HK-2 (cell line): ENCODE measurements at regions not wholly inside any gene's neighbourhood (a gene's known extent, or its start where the extent isn't known, plus 50 kb on each side); places are given as distances from the start of the nearest gene placed in this dataset.

Source experiments
- DNase-seq: peaks from one replicate; pipeline ENCODE4 v3.0.0-alpha.2; 2018; ENCODE audit not compliant: unreplicated experiment

DNA sequence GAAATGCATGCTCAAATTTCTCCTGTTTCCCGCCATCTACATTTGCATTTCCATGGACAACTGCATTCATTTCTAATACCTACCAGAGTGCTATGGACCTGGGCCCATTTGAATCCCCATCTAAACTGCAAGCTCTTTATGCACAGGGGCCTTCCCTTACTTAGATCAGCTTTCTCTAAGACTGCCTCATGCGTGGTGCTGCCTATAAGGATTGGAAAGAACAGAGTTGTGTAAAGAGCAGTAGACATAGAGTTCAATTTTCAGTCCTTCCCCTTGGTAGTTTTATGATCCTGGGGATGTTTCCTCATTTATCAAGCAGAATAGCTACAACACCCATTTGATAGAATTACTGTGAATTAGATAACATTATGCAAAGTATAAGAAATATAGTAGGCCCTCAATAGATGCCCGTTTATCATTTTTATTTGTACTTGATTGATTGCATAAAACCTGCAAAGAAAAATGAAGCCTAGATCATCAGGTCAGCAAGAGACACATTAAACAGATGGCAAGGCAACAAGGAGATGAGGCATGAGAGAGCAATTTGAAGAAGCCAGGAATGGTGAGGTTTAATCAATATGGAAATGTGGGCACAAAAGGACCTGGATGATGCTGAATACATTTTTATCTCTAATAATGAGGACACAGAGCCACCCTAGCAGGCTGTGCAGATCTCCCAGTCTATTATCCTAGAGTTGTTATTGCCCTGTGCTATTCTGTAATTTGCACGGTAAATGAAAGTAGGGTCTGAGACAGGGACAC, 359.7 kb downstream of the FAM181B start:
- no peak for DNase-seq

DNA sequence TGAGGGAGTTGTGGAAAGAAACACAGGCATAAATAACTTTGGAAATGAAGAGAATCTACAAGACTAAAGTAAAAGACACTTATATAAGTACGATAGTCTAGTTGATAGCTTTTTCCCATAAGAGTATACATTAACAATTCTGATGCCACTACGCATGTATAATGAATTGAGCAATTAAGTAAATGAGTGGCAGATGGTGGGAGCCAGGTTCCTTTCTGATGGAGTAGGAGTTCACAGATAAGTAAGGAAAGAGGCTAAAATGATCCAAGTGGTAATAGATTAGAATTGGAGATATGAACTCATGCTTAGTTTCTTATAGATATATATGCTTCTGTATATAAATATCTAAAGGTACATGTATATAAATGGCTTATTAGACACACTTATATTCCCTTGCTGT, 368.3 kb downstream of the FAM181B start:
- DNase-seq, result no peak

DNA sequence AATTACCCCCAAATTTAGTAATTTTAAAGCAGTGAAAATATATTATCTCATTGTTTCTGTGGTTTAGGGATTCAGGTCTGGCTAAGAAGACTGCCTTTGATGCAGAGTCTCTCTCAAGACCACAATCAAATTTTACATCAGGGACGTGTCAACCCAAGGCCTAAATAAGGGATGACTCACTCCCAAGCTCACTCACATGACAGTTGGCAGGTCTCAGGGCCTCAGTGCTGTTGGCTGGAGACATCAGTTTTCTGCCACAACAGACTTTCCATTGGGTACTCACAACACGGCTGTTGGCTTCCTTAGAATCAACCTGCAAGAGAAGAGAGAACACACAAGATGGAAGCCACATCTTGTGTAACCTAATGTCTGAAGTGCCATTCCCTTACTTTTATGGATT, 377.3 kb downstream of the FAM181B start:
- DNase-seq, result no peak

DNA sequence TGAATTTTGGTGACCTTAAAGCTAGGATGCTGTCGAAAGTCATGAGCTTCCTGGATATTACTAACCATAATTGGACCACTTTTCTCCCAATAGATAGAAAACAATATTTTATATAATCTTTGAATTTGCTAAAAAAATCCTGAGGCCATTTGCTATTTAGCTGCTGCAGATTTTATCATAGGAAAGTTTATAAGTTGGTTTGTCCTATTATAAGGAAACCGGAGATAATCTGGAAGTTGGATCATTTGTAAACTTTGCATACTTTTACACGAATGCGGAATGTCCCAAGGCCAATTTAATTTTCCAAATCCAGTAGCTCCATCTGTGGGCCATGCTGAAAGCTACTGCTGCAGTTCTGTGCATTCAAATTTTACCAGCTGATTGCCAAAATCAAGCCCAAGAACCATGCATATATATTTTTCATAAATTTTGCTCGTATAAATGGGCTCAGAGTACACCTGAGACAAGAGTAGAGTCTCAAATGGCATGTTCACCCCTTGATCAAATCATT, 378.3 kb downstream of the FAM181B start:
- no peak for DNase-seq

DNA sequence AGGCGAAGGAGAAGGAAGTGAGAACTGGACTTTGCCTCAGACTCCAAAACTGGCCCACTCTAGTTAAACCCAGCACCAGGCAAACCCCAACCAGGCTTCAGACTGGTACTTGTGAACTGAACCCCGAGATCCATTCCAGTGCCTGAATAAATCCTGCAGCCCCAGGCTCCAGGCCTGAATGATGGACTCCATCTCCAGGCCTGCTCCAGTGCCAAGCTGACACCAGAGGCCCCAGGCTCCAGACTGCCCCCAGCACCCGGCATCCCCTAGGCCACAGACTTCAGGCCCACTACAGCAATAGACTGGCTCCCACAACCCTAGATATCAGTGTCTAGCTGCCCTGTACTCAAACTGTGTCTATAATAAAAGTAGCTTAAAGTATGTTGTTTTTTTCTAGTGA, 406.8 kb downstream of the FAM181B start:
- no peak for DNase-seq

DNA sequence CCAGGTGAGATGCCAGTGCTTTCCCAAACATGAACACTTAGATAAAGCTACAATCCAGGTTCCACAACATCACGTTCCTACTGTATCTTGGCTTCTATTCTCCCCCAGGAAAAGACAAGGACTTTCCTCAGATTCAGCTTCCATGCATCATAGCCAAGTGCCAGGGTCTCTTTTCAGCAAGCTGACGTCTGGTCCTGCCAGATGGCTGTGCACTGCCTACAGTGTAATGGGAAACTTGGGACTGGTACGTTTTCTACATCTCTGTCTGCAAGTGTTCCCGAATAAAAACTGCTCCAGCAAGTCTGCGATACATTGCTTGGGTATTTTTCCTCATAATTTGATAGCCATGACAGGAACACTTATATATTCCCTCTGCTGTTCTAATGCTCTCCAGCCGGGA, 412.5 kb downstream of the FAM181B start:
- DNase-seq, result no peak

DNA sequence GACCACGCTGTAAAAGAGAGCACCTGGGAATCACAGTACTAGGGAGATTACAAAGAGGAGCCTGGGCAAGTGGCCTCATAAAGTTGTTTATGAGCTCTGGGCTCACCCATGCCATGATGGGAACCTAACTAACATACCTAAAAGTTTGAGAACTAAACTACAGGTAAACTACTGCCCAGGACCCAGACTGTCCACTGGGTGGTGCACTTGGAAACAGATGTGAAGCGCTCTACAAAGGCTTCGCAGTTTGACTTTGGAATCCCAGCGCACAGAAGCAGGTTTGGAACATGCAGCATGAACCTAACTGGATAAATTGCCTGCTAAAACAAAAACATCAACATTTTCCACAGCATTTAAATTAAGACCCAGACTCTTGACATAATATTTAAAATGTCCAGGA, 418.6 kb downstream of the FAM181B start:
- peak; percentile 10 for DNase-seq

DNA sequence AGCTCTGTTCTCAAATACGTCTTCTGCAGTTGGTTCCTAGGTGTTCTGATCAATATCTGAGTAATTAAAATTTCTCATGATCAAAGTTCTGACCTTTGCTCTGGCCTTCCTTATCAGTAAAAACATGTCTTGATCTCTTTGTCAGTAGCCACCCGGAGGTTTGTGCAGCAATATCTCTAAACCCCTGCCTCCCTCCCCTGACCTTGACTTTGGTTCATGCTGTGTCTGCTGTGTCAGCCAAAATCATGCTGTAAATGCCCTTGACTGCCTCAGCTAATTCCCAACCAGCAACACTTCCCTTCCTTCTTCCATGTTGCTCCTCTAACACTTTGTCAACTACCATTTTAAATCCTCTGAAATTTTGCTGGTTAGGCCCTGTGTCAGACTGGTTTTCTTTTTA, 424.7 kb downstream of the FAM181B start:
- DNase-seq, result no peak

DNA sequence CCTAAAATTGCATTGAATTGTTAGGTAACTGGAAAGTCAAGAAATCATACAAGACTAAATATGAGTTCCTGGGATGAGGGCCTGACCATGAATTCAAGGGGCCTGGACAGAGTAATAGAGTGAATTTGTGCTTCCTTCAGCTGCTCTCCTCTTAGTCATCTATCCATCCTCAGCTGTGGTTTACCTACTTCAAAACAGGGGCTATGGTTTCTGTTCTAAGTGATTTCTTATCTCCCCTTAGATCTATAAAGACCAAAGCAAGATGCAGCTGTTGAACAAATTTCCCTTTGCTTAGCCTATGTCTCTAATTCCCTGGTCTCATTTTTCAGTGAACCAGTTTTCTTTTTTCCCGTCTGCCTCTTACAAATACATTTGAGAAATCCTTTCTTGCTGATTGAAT, 428.5 kb downstream of the FAM181B start:
- DNase-seq, result no peak

DNA sequence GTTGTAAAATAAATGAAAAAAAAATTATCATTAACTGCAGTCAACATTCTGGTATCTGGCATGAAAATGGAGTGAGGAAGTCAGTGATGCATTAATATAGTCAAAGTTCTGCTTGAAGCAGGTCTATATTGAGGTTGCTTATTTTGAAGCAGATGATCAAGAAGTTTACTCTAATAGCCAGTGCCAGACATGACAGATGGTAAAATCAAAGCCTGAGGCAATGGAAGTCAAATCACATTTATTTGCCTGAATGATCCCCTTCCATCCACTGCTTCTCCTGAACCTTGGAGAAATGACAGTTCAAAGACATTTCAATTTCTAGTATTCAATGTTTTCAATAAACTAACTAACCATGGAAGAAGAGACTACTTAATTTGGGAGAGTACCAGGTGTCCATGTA, 430.0 kb downstream of the FAM181B start:
- DNase-seq, result no peak

DNA sequence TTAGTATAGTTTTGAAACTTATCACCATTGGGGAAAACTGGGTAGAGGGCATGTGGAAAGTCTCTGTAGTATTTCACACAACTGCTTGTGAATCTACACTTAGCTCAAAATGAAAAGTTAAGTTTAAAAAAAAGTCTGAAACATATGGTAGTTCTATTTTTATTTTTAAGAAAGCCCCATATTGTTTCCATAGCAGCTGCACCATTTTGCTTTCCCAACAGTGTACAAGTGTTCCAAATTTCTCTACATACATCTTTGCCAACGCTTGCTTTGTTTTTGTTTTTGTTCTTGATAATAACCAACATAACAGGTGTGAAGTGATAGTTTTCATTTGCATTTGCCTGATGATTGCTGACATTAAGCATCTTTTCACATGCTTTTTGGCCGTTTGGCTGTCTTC, 445.2 kb downstream of the FAM181B start:
- DNase-seq, result no peak

DNA sequence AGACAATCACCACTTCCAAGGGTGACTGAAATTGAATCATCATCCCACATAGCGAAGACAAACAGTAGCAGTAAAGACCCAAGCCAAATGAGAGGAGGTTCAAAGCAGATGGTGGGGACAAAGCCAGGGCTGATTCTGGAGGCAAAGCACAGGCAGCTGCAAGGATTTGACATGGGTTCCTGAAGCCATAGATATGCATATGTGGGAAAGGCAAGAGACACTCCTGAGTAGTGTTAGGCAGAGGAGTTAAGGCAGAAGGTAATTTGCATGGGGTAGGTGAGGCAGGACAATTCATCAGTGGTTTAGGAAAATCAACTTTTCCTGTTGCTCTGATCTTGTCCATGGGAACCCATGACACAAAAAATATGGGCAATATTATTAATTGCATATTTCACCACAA, 462.8 kb downstream of the FAM181B start:
- DNase-seq, result no peak

DNA sequence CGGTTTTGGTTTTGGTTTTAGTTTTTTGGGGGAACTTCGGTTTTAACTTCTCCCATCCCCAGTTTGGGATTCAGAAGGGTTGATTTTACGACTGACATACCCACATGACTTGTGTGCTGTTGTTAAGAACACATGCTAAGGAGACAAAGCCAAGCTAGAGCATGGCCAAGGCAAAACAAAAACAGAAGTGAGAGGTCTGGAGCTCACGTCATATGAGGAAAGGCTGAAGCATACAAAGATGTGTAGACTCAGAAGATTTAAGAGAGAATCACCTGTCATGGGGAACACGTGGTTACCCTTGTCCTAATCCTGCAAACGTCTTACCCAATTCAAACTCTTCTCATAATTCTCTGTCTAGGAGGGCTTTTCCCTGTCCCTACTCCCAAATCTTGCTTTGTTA, 465.0 kb downstream of the FAM181B start:
- no peak for DNase-seq

DNA sequence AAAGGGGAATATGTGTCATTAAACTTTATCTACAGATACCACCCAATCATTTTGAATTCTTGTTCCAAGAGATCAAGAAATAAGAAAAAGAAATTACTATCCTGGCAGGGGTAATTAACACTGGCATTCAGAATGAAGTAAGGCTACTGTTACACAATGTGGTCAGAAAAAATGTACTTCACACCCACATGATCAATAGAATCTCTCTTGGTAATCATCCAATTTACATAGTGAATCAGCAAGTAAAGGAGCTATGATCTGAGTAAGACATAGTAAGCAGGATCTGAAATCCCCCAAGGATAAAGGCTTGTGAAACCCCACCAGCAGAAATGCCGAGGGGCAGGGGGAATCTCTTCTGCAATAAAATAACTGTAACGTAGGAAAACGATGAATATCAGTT, 466.5 kb downstream of the FAM181B start:
- no peak for DNase-seq

DNA sequence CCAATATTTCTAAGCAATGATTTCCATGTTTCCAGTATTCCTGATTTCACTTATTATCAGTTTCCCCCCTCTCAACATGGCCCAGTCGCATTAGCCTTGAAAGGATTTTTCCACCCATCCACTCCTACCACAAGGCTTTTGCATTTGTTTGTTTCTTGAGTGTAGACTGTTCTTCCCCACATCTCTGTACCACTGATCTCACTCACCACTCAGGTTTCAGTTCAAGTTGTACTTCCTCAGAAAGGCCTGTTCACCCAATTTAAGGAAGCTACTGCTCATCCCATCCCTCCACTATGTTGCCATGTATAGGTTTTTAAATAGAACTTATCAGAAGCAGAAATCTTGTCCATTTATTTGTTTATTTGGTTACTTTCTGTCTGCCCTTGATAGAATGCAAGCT, 472.3 kb downstream of the FAM181B start:
- no peak for DNase-seq

DNA sequence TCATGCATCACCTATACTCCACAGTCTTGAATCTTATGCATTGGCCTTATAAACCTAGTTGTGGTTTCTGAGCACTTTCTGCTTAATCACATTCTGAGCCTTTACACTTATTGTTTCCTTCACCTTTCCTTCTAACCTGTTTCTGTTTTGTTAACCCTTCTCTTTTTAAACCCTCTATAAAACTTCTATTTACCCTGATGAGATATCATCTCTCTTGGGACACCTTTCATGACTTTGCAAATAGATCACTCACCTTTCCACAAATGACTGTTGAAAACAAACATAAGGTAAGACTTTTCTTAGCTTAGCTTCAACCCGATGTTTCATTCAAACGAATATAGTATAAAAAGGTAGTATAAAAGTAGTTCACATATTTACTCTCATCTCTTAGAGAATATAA, 483.6 kb downstream of the FAM181B start:
- DNase-seq, result no peak

DNA sequence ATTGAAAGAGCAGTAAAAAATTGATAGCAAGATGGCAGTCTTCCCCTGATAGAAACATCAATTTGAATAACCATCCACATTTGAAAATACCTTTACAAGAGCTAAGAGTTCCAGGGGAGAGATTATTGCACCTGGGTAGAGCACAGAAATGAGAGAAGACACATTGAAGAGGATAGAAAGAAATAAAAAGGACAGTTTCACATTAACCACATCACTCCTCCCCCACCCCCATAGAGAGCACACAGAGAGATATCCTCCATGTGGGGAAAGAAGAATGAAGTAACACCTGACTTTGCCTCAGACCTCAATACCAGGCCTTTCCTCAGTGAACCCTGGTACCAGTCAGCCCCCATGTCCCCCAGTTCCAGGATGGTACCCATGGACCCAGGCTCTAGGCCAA, 486.7 kb downstream of the FAM181B start:
- no peak for DNase-seq

DNA sequence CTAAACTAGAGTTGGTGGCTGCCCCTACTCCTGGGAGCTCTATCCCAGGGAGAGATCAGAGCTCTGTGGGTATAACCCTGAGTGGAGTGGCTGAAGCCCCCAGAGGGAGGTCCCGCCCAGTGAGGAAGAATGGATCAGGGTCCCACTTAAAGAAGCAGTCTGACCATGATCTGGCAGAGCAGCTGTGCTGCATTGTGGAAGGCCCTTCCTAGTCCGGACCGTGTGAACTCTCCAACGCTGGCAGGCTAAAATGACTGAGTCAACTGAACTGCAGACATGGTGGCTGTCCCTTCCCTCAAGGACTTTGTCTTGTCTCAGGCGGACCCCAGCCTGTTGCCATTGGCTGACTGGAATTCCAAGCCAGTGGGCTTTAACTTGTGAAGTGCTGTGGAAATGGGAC, 494.2 kb downstream of the FAM181B start:
- DNase-seq, result no peak

DNA sequence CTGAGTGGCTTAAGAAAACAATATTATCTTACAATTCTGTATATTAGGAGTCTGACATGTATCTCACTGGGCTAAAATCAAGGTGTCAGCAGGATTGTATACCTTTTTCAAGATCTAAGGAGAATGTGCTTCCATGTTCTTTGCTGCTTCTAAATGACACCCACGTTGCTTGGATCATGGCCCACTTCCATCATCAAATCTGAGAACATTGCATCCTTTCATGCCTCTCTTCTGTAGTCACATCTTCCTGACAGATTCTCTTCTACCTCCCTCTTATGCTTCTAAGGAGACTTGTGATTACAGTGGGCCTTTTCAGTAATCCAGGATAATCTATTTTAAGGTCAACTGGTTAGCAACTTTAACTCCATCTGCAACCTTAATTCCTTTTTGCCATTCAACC, 499.4 kb downstream of the FAM181B start:
- DNase-seq, result no peak

DNA sequence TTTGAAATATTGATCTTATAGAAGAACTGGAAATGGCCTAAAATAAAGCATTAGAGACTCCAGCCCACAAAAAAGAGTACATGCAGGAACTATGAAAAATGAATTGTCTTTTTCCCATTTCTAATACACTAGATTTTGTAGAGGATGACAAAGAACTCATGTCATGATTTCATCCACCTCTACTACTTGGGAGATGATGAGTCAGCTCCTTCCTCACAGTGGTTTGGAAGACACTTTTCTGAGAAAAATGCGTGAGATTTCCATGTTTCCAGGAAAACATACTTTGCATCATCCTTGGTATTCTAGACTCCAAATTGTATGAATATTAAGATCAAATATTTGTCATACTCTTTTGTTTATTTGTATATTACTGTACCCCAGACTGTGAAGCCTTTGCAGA, 500.5 kb downstream of the FAM181B start:
- DNase-seq, result no peak

DNA sequence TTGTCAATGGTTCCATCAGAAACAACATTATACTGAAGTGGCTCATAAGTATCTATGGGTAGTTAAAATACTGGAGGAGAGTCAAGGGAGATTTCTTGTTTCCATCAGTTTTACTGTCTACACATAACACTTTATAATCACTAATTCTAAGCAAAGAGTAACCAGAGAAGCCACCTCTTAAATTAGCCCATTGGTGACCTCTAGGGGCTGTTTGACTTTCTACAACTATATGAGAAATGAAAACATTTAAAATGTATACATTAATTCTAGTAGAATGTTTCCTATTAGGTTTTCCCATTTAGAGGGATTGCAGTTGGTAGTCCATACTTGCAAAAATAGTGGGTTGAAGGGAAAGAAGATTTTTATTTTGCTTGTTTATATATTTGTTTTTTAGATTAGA, 504.3 kb downstream of the FAM181B start:
- DNase-seq, result no peak

DNA sequence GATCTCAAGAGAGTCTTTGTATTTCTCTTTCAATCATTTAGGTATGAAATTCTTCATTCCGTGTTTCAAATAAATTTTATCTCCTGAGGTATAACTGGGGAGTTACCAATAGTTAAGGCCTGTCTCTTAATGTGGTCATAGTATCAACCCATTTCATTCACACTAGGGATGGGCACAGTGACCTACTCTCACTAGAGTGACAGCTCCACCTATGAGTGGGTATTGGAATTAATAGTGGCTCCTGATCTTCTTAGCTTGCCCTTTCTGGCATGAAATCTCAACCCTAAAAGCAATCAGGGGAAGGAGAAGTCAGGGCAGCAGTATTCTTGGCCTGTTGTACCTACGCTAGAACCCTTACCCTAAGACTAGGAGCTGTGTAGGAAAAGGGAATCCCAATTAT, 507.7 kb downstream of the FAM181B start:
- no peak for DNase-seq

DNA sequence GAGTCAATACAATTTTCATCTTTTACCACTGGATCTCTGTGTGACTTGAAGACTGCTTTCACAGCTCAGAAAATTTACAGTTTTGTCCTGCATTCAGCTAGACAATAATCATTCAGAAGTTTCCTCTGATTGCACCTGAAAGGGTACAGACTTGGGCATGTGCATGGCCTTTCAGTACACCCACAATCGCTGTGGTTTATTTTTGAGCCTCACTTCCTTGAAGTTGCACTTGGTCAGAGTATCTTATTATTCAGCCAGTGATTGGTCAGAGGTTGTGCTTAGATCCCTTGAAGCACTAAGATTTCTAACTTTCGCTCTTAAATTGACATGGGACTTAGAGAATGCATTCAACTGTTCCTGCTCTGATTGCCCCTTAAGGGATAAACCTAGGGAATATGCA, 508.2 kb downstream of the FAM181B start:
- no peak for DNase-seq

DNA sequence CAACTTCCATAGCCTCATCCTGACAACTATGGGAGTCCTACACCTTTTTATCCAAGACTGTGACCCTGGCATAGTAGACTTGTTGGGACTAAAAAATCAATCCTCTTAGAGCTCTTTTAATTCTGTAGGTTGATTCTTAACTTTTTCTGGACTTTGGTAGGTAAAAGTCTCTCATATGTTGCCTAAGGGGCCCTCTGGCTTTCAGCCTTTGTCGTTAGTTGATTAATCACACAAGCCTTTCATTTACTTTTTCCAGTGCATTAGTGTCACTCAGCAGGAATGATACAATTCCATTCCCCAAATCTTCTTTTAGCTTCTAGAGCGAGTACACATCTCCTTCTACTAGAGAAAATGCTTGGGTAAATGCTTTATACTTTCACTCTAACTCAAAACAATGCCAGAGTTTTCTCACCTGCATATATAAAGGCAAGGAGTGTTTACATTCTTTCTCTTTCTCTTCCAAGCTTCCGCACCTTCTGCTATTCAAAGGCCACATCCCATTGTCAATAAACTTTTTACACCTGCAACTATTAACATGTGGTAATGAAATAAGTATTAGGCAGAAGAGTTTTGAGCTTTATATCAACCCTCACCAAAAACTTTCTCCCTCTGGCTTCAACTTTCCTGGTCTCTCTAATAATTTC, 516.6 kb downstream of the FAM181B start:
- no peak for DNase-seq
